SK-N-SH (cell line): ENCODE measurements at regions not wholly inside any gene's neighbourhood (a gene's known extent, or its start where the extent isn't known, plus 50 kb on each side); places are given as distances from the start of the nearest gene placed in this dataset.

Experiments used
- CTCF ChIA-PET: fragments of 300-600, 350-600 bp; formaldehyde crosslinking; extraction: SDS; loops from one replicate; lab custom pipeline; 2021; lab: Yijun Ruan, JAX
- POLR2A ChIA-PET: fragments of 350-600 bp; sonication (Branson Sonifier 250); formaldehyde crosslinking; extraction: SDS; loops from one replicate; lab custom pipeline; 2020; ENCODE audit warnings: antibody characterized with exemption, inconsistent platforms; lab: Yijun Ruan, JAX
- DNase-seq: peaks from one replicate; pipeline ENCODE4 v3.0.0; 2012
- H2AFZ ChIP-seq: fragments of 200-600 bp; sonication (generic); 2 replicates; pipeline ENCODE4 v1.8.1; 2016; ENCODE audit warnings: antibody characterized with exemption, mild to moderate bottlenecking, low read depth
- H3F3A ChIP-seq: fragments of 200-600 bp; sonication (generic); replicated peaks from 2 replicates; pipeline ENCODE3; 2016; ENCODE audit warnings: antibody characterized with exemption, mild to moderate bottlenecking; ENCODE audit not compliant: insufficient read depth
- H3K27ac ChIP-seq, 2 experiments: fragments of 200-500 bp in 1 of 2; fragments of 200-600 bp in 1 of 2; sonication (Bioruptor generic) in 1 of 2; sonication (generic), shearing (Covaris generic) in 1 of 2; 2 replicates each; pipeline versions ENCODE4 v1.5.1 to v1.6.1; 2014 to 2016; ENCODE audit warnings: low read depth in 2 of 2, inconsistent platforms in 1 of 2, low read length in 1 of 2, mild to moderate bottlenecking in 1 of 2, mixed read lengths in 1 of 2
- H3K27me3 ChIP-seq: fragments of 200-600 bp; sonication (generic), shearing (Covaris generic); 2 replicates; pipeline ENCODE4 v1.6.1; 2016; ENCODE audit warnings: mixed run types; ENCODE audit not compliant: insufficient read depth
- H3K36me3 ChIP-seq, 2 experiments: fragments of 200-500 bp in 1 of 2; fragments of 200-600 bp in 1 of 2; sonication (Bioruptor generic) in 1 of 2; sonication (generic) in 1 of 2; replicated peaks in 1 of 2; 2 replicates each; pipeline versions ENCODE3 to v1.5.1; 2014 to 2016; ENCODE audit warnings: low read length in 1 of 2, mild to moderate bottlenecking in 1 of 2; ENCODE audit not compliant: insufficient read depth in 2 of 2, control insufficient read depth in 1 of 2
- H3K4me1 ChIP-seq, 2 experiments: fragments of 200-500 bp in 1 of 2; fragments of 200-600 bp in 1 of 2; sonication (Bioruptor generic) in 1 of 2; sonication (generic), shearing (Covaris generic) in 1 of 2; 2 replicates each; pipeline versions ENCODE4 v1.5.1 to v1.6.1; 2014 to 2016; ENCODE audit warnings: low read depth in 1 of 2, low read length in 1 of 2, mixed run types in 1 of 2; ENCODE audit not compliant: insufficient read depth in 2 of 2, control insufficient read depth in 1 of 2
- H3K4me2 ChIP-seq: fragments of 200-600 bp; sonication (generic), shearing (Covaris generic); 2 replicates; pipeline ENCODE4 v1.6.1; 2017; ENCODE audit warnings: mixed run types
- H3K4me3 ChIP-seq, 2 experiments: fragments of 200-500 bp in 1 of 2; fragments of 200-600 bp in 1 of 2; sonication (Bioruptor generic) in 1 of 2; sonication (generic), shearing (Covaris generic) in 1 of 2; 2 replicates each; pipeline versions ENCODE4 v1.5.1 to v1.8.1; 2014 to 2016; ENCODE audit warnings: low read depth in 2 of 2, inconsistent platforms in 1 of 2, low read length in 1 of 2, mild to moderate bottlenecking in 1 of 2, mixed read lengths in 1 of 2, moderate library complexity in 1 of 2
- H3K79me2 ChIP-seq: fragments of 200-600 bp; sonication (generic); 2 replicates; pipeline ENCODE4 v1.8.1; 2017; ENCODE audit warnings: mild to moderate bottlenecking; ENCODE audit not compliant: insufficient read depth
- H3K9ac ChIP-seq: fragments of 200-600 bp; sonication (generic); 2 replicates; pipeline ENCODE4 v1.6.1; 2017; ENCODE audit warnings: mixed run types
- H3K9me2 ChIP-seq: fragments of 200-600 bp; sonication (generic); 2 replicates; pipeline ENCODE4 v1.6.1; 2017; ENCODE audit warnings: mixed run types
- H3K9me3 ChIP-seq: fragments of 200-600 bp; sonication (generic); 2 replicates; pipeline ENCODE4 v1.6.1; 2017; ENCODE audit warnings: mixed run types, mild to moderate bottlenecking, moderate library complexity
- H4K20me1 ChIP-seq: fragments of 200-600 bp; sonication (generic); 2 replicates; pipeline ENCODE4 v1.6.1; 2017; ENCODE audit warnings: mild to moderate bottlenecking, mixed run types; ENCODE audit not compliant: insufficient read depth
- ELF1 ChIP-seq: IDR thresholded peaks from 2 replicates; pipeline ENCODE4 v1.4.0; 2012
- EP300 ChIP-seq, 2 experiments: IDR thresholded peaks; 2 replicates each; pipeline versions ENCODE4 v1.4.0 to v1.6.1; 2012; ENCODE audit warnings: borderline replicate concordance in 1 of 2, low read depth in 1 of 2, low read length in 1 of 2
- GABPA ChIP-seq: IDR thresholded peaks from 2 replicates; pipeline ENCODE4 v1.4.0; 2012; ENCODE audit warnings: low read depth, mild to moderate bottlenecking
- GATA2 ChIP-seq: sonication (generic); formaldehyde crosslinking; IDR thresholded peaks from 2 replicates; pipeline ENCODE4 v1.5.0; 2020; ENCODE audit warnings: mild to moderate bottlenecking, missing genetic modification reagents
- JUND ChIP-seq: IDR thresholded peaks from 2 replicates; pipeline ENCODE4 v1.4.0; 2012
- MEF2A ChIP-seq: IDR thresholded peaks from 2 replicates; pipeline ENCODE4 v1.4.0; 2012; ENCODE audit warnings: low read depth, borderline replicate concordance
- MXI1 ChIP-seq: IDR thresholded peaks from 2 replicates; pipeline ENCODE4 v1.6.1; 2012; ENCODE audit warnings: mild to moderate bottlenecking, low read depth, low read length, improper control_type of control experiment
- POLR2AphosphoS5 ChIP-seq: IDR thresholded peaks from 2 replicates; pipeline ENCODE4 v1.6.1; 2012; ENCODE audit warnings: low read depth, low read length
- RAD21 ChIP-seq: IDR thresholded peaks from 2 replicates; pipeline ENCODE4 v1.6.1; 2012; ENCODE audit warnings: mild to moderate bottlenecking, low read length
- RCOR1 ChIP-seq: fragments of 150-350 bp; IDR thresholded peaks from 2 replicates; pipeline ENCODE4 v1.6.1; 2017; ENCODE audit warnings: antibody characterized with exemption, low read length
- RXRA ChIP-seq: IDR thresholded peaks from 2 replicates; pipeline ENCODE4 v1.4.0; 2012; ENCODE audit warnings: low read depth, mild to moderate bottlenecking, borderline replicate concordance
- TAF1 ChIP-seq: IDR thresholded peaks from 2 replicates; pipeline ENCODE4 v1.6.1; 2012; ENCODE audit warnings: low read depth, mild to moderate bottlenecking, low read length, moderate library complexity, borderline replicate concordance
- TCF12 ChIP-seq: IDR thresholded peaks from 2 replicates; pipeline ENCODE4 v1.4.0; 2012
- YY1 ChIP-seq: IDR thresholded peaks from 2 replicates; pipeline ENCODE4 v1.4.0; 2012; ENCODE audit warnings: low read depth, mild to moderate bottlenecking
- WGBS: methylation state at CpG from one replicate; pipeline ENCODE4 v1.1.6; 2017; ENCODE audit warnings: low lambda C conversion rate; 5-methylcytosine and 5-hydroxymethylcytosine counted together
- TF ChIP-seq, protein P1 (sequence below): IDR thresholded peaks from 2 replicates; pipeline ENCODE4 v1.6.1; 2012; ENCODE audit warnings: mild to moderate bottlenecking, low read depth, low read length, moderate library complexity
- TF ChIP-seq, protein P2 (sequence below): fragments of 150-350 bp; IDR thresholded peaks from 2 replicates; pipeline ENCODE4 v1.6.1; 2016; ENCODE audit warnings: mild to moderate bottlenecking, low read depth, low read length
- TF ChIP-seq, protein P3 (sequence below): fragments of 150-350 bp; IDR thresholded peaks from 2 replicates; pipeline ENCODE4 v1.6.1; 2017; ENCODE audit warnings: antibody characterized with exemption, low read length, low read depth, borderline replicate concordance
- TF ChIP-seq, protein P4 (sequence below): IDR thresholded peaks from 2 replicates; pipeline ENCODE4 v1.4.0; 2012; ENCODE audit warnings: low read depth, borderline replicate concordance
- TF ChIP-seq, protein P5 (sequence below): IDR thresholded peaks from 2 replicates; pipeline ENCODE4 v1.4.0; 2012; ENCODE audit warnings: low read depth

DNA sequence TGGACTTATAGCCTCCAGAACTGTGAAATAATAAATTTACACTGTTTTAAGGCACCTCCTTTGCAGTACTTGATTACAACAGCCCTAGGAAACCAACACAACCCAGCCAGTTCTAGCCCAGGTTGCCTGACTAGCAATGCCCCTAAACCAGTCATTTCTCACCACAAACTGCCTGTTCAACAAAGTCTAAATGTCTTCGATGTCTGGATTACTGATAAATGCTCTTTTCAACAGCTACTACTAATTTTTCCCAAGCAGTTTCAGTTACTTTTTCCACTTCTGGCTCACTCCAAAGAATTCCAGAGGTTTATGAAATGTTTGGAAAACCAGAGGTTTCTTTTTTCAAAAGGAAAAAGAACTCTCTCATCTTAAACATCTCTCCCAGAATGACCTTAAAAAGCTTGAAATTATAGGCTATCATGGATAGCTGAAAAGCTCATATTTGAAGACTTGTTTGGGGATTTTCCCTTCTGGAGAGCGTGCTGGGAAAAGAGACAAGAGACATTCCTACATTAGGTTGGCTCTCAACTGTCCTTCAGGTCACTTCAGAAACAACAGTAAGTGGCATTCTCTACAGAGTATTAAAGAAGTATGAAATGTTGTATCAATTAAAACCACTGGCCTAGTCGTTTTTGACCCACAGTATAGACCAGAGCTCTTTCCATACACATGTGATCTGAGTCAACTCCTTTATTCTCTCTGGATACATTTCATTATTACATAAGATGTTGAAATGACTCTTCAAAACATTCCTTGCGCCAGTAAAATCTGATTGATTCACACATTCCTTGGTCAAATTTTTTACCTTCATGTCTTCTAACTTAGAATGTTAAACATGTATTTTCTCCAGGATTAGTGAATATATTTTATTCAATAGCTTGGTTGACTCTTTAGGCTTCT, 265.9 kb downstream of the COL12A1 start:
- Histone ChIP-seq H3K27me3 (no peaks in the 10 kb centered on the region), H3K36me3 (no peaks in the 10 kb centered on the region), H3K4me1 (no peaks in the 10 kb centered on the region), H3K79me2 (no peaks in the 10 kb centered on the region), H3K4me2 (no peak overlapping the region), H3F3A (no peaks in the 10 kb centered on the region), H3K9ac (no peak overlapping the region), H3K9me2 (no peaks in the 10 kb centered on the region), H3K27ac (no peak overlapping the region), H3K9me3 (no peaks in the 10 kb centered on the region), H4K20me1 (no peaks in the 10 kb centered on the region), H2AFZ (no peak overlapping the region), H3K4me3 (no peak overlapping the region)
- POLR2A ChIA-PET: no interaction called here
- 18% methylated on average over 4 of the region's 4 CpGs for WGBS
- CTCF ChIA-PET: no interaction called here
- TF ChIP-seq MEF2A (no peak), JUND (no peak), MXI1 (no peak), TAF1 (no peak)
- TF ChIP-seq, protein P1, sequence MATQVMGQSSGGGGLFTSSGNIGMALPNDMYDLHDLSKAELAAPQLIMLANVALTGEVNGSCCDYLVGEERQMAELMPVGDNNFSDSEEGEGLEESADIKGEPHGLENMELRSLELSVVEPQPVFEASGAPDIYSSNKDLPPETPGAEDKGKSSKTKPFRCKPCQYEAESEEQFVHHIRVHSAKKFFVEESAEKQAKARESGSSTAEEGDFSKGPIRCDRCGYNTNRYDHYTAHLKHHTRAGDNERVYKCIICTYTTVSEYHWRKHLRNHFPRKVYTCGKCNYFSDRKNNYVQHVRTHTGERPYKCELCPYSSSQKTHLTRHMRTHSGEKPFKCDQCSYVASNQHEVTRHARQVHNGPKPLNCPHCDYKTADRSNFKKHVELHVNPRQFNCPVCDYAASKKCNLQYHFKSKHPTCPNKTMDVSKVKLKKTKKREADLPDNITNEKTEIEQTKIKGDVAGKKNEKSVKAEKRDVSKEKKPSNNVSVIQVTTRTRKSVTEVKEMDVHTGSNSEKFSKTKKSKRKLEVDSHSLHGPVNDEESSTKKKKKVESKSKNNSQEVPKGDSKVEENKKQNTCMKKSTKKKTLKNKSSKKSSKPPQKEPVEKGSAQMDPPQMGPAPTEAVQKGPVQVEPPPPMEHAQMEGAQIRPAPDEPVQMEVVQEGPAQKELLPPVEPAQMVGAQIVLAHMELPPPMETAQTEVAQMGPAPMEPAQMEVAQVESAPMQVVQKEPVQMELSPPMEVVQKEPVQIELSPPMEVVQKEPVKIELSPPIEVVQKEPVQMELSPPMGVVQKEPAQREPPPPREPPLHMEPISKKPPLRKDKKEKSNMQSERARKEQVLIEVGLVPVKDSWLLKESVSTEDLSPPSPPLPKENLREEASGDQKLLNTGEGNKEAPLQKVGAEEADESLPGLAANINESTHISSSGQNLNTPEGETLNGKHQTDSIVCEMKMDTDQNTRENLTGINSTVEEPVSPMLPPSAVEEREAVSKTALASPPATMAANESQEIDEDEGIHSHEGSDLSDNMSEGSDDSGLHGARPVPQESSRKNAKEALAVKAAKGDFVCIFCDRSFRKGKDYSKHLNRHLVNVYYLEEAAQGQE: no peak
- no peak for DNase-seq

DNA sequence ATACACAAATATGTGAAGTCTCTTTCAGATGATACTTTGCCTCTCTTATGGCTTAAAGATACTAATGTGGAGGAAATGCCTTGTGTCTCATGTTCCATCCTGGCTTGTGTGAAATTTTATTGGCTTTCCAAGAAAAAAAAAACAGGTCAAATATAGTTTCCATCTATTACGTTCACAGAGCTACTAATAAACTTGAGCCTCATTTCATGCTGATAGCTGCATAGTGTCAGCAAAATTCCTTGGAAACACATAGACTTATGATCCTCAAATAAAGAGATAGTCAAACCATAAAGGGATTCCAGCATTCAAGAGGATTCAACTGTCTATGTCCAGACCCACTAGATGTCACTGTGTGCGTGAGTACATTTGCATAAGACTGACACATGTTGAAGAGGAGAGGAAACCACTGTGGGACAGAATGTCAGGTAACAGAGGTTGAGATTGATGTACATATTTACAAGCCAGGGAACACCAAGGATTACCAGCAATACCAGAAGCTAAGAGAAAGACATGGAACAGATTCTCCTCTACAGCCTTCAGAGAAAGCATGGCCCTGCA, 266.6 kb downstream of the COL12A1 start:
- ChIA-PET POLR2A (no interaction called here), CTCF (no interaction called here)
- no peak overlapping the region for H2AFZ ChIP-seq
- no peak overlapping the region for H3K9ac ChIP-seq
- no peaks in the 10 kb centered on the region for H3K27me3 ChIP-seq
- no peaks in the 10 kb centered on the region for H4K20me1 ChIP-seq
- H3K36me3 ChIP-seq: no peaks in the 10 kb centered on the region
- H3K4me3 ChIP-seq: no peak overlapping the region
- no peaks in the 10 kb centered on the region for H3F3A ChIP-seq
- H3K4me1 ChIP-seq: no peaks in the 10 kb centered on the region
- H3K9me3 ChIP-seq: no peaks in the 10 kb centered on the region
- H3K79me2 ChIP-seq: no peaks in the 10 kb centered on the region
- no peak overlapping the region for H3K27ac ChIP-seq
- no peak for DNase-seq
- WGBS: 6% methylated on average over 2 of the region's 2 CpGs
- H3K9me2 ChIP-seq: no peaks in the 10 kb centered on the region
- H3K4me2 ChIP-seq: no peak overlapping the region
- no peak for TF ChIP-seq RAD21
- TF ChIP-seq, protein P2, sequence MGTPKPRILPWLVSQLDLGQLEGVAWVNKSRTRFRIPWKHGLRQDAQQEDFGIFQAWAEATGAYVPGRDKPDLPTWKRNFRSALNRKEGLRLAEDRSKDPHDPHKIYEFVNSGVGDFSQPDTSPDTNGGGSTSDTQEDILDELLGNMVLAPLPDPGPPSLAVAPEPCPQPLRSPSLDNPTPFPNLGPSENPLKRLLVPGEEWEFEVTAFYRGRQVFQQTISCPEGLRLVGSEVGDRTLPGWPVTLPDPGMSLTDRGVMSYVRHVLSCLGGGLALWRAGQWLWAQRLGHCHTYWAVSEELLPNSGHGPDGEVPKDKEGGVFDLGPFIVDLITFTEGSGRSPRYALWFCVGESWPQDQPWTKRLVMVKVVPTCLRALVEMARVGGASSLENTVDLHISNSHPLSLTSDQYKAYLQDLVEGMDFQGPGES: no peak
- no peak for TF ChIP-seq JUND
- no peak for TF ChIP-seq EP300 (IDR thresholded peaks at IDR 0.05; ENCODE audit: borderline replicate concordance in 1 of 2, low read depth in 1 of 2, low read length in 1 of 2)
- TF ChIP-seq POLR2AphosphoS5: no peak
- TF ChIP-seq, protein P3, sequence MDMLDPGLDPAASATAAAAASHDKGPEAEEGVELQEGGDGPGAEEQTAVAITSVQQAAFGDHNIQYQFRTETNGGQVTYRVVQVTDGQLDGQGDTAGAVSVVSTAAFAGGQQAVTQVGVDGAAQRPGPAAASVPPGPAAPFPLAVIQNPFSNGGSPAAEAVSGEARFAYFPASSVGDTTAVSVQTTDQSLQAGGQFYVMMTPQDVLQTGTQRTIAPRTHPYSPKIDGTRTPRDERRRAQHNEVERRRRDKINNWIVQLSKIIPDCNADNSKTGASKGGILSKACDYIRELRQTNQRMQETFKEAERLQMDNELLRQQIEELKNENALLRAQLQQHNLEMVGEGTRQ: no peak
- TF ChIP-seq ELF1: no peak
- TF ChIP-seq GATA2 (CRISPR knock-in tag): no peak
- TF ChIP-seq RXRA: no peak
- no peak for TF ChIP-seq MXI1
- TF ChIP-seq, protein P4, sequence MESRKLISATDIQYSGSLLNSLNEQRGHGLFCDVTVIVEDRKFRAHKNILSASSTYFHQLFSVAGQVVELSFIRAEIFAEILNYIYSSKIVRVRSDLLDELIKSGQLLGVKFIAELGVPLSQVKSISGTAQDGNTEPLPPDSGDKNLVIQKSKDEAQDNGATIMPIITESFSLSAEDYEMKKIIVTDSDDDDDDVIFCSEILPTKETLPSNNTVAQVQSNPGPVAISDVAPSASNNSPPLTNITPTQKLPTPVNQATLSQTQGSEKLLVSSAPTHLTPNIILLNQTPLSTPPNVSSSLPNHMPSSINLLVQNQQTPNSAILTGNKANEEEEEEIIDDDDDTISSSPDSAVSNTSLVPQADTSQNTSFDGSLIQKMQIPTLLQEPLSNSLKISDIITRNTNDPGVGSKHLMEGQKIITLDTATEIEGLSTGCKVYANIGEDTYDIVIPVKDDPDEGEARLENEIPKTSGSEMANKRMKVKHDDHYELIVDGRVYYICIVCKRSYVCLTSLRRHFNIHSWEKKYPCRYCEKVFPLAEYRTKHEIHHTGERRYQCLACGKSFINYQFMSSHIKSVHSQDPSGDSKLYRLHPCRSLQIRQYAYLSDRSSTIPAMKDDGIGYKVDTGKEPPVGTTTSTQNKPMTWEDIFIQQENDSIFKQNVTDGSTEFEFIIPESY: no peak
- no peak for TF ChIP-seq YY1
- TF ChIP-seq, protein P5, sequence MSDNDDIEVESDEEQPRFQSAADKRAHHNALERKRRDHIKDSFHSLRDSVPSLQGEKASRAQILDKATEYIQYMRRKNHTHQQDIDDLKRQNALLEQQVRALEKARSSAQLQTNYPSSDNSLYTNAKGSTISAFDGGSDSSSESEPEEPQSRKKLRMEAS: no peak
- no peak for TF ChIP-seq RCOR1
- TF ChIP-seq TCF12: no peak
- TF ChIP-seq TAF1: no peak
- no peak for TF ChIP-seq GABPA
